NK-92 treated with Interleukin-12 subunit alpha and Interleukin-12 subunit beta, amount 100 ng/mL, for 24 hours (cell line): ENCODE measurements at regions not wholly inside any gene's neighbourhood (a gene's known extent, or its start where the extent isn't known, plus 50 kb on each side); places are given as distances from the start of the nearest gene placed in this dataset.
"Not testable (repeated sequence)": the region's sequence is repeated elsewhere in the genome, so short reads cannot be mapped to it uniquely, and the experiment has no call there.

ENCODE experiments used
- DNase-seq: peaks from one replicate; lab custom pipeline; 2025; lab: John Stamatoyannopoulos, UW

DNA sequence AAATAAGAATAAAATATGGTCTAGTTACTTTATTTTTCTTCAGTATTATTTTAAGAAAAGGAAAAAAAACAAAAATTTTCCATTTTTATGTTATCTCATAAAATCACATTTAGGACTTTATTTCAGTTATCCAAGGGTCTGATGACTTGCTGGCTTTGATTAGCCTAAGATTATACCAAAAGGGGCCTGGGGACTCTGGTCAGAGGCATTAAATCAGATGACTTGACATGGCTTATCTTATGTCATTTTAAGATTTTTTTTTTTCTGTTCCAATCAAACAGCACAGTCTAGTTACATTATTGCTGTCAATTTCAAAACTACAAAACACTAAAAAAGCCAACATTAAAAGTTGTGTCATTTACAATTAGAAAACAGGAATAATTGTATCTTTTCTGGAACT is 725.4 kb upstream of the NR2F2 start:
- DNase-seq: no peak

DNA sequence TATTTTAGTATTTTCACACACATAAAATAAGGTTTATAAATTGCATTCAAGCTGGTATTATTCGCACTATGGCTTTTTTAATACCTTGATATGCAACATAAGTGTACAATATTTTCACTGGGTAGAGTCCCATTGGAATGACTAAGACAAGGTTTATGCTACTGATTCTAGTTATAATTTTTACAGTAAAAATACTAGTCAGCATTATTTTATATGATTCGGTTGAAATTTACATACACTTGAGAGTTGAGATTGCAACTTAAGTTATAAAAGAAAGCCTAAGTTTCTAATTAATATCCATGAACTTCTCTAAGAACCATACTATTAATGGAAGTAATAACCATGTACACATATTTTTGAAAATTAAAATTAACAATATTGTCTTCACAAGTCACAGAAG is 723.9 kb upstream of the NR2F2 start:
- no peak for DNase-seq

- no peak for DNase-seq
These were observed 722.1 kb upstream of the NR2F2 start for GRCh38 chr15:95608371-95608770.

DNA sequence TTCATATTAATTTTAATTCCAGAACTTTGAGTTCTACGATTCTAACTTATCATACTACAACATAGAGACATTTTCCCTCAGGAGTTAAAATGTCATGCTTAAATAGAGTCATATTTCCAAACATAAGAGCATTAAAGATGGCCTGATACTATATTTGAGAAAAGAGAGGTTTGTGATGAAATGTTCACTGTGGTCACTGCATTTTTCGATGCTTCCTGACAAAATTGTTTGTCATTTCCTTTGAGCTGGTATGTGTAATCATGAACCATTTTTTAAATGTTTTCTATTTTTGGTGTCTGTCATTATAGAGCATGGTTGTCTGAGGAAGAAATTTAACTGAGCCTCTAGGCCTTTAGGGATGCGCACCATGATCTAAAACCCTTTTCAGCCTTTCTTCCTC is 721.4 kb upstream of the NR2F2 start:
- no peak for DNase-seq

DNA sequence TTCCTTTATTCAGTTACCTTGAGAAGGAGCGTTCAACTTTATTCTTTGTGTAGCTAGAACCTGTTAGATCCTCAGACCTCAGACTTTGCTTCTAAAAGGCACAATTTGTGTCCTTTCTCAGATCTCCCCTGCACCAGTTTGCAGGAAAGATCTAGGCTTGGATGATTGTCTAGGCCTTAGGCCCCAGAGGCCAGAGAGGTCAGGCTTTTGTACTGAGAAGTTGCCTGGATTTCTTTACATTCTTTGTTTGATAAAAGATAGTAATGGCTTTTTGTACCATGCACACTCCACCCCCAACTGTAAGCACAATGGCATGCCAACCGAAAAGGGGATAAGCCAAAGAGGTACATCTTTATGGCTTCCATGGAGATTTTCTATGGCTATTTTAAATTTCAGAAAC is 719.6 kb upstream of the NR2F2 start:
- no peak for DNase-seq

GRCh38 chr15:95615436-95615835 is 715.1 kb upstream of the NR2F2 start:
- DNase-seq: no peak

DNA sequence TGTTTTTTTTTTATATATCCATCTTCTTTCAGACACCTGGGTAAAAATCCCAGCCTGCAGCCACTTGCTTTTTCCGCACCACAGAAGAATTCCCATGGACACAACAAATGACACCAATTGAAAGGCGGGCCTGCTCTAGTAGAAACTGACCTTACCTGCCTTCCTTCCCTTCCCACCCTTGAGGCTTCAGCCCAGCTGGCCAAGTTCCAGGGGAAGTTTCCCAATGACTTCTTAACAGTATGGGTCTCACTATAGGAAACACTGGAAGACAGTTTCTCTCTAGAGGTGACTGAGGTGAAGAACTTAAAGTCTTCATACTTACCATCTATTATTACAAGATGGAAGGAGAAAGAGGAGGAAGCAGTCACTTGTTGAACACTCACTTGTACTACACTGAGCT is 714.2 kb upstream of the NR2F2 start:
- DNase-seq: no peak

GRCh38 chr15:95620934-95621579 is 709.4 kb upstream of the NR2F2 start:
- no peak for DNase-seq

GRCh38 chr15:95622843-95623242 is 707.7 kb upstream of the NR2F2 start:
- no peak for DNase-seq

DNA sequence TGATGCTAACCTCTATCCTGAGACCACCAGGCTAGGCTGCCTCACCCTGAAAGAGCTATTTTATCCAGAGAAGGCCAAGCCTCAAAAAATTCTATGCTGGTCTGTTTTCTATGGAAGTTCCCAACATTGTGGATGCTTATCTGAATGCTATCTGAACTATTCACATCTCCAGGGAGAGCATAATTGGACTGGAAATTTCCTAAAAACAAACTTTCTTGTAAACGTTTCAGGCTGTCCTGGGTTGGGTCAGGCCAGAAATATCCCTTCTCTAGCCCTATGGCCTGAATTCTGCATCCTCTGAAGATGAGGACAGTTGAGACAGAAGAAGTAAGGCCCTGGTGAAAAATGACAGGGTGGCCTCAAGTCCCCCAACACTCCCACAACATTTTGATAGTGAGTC is 706.4 kb upstream of the NR2F2 start:
- DNase-seq: no peak

- DNase-seq: no peak
These were observed 705.7 kb upstream of the NR2F2 start for GRCh38 chr15:95624616-95625361.

DNA sequence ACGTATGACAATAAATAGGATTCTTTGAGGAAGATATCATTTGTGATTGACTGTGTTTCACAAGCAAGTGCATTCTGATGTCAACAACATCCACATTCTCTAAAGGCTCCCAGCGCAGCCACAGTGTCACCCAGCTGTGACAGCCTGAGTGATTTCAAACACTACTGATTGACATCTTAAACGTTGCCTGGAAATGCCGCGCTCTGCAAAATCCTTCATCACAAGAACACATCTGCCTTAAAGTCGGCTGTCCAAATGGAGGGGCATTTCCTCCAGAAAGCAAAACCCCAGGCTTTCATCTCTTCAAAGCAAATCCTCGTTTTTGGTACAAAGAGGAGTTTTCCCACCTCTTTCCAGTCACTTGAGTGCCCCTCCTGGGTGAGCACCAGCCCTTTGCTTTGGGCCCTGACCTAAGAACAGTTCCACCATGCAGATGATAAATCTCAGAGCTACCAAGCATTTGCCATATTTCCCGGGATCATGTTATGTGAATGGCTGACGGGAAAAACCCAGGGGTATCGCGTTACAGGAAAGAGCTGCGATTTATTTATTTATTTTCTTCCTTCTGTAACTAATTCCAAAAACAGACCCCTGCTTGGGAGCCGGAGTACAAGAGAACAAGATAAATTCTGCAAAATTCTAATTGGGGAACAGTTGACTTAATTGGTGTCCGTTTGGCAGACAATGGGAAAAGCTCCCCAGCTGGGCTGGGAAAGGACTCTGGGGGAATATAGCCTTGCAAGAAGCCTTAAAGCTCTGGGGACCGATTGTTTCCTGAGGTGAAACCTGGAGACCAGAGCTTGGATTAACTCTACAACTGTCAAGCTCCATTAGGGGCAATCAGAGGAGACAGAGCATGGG is 703.8 kb upstream of the NR2F2 start:
- DNase-seq: no peak

DNA sequence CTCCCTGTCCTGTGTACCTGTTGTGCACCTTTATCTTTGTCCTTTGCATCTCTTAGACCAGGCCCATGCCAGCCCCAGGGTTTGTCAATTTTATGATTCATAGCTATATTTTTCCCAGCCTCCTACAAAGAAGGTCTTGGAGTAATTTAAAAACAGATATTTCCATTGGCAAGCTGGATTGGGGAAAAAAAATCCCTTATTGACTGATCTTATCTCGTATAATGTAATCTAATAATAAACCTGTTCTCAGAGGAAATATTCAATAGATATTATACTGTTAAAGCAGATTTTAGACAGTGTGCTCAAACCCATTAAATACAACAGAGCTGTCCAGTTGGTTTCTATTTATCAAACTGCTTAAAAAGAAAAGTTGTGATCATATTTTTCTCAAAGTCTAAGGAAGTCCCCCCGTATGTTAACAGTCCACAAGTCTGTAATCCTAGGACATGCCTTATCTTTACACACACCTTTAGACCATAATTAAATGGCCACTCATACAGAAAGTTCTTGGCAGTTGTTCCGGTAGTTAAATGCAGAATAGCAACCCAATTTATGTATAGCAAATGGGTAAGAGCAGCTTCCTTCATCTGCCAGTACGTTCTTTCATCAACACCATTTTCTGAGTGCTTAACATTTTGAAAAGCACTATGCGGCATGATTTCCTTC is 700.9 kb upstream of the NR2F2 start:
- no peak for DNase-seq

GRCh38 chr15:95630683-95631082 is 699.8 kb upstream of the NR2F2 start:
- no peak for DNase-seq

GRCh38 chr15:95635666-95636065 is 694.8 kb upstream of the NR2F2 start:
- DNase-seq: no peak

- DNase-seq: no peak
These were observed 694.4 kb upstream of the NR2F2 start for GRCh38 chr15:95636107-95636506.

GRCh38 chr15:95637234-95637633 is 693.3 kb upstream of the NR2F2 start:
- DNase-seq: not testable (repeated sequence)

DNA sequence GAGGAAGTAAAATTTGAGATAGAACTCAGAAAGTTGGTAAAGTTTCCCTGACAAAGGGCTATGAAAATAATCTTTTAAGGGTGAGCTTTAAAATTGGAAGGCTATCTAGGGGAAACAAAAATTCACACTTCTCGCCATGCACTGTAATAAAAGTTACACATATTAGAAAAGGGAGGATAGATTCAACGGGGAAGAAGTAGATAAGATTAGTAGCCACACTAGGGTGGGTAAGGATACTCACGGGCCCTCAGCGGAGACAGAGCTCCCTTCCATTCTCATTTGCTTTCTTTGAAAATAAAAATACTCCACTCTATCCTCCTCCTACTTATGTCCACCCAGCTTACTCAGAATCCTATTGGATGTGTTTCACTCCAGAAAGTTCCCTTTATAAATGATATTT is 691.3 kb upstream of the NR2F2 start:
- no peak for DNase-seq

- no peak for DNase-seq
These were observed 686.2 kb upstream of the NR2F2 start for GRCh38 chr15:95644100-95644875.

- DNase-seq: no peak
These were observed 684.6 kb upstream of the NR2F2 start for GRCh38 chr15:95645791-95646338.
